ENCODE measurements at regions not wholly inside any gene's neighbourhood (a gene's known extent, or its start where the extent isn't known, plus 50 kb on each side); places are given as distances from the start of the nearest gene placed in this dataset.
"Not testable (repeated sequence)": the region's sequence is repeated elsewhere in the genome, so short reads cannot be mapped to it uniquely, and the experiment has no call there.

- ChIA-PET POLR2A (no interaction called here), CTCF (no interaction called here)
- TF ChIP-seq CTCF (IDR thresholded peaks at IDR 0.05; ENCODE audit: insufficient read depth, low read depth, low read length), result no peak
- no peak for DNase-seq (ENCODE audit: low read depth)
- Histone ChIP-seq H3K27me3 (ENCODE audit: control insufficient read depth, insufficient read depth, low read length) (no peaks in the 10 kb centered on the region), H3K4me3 (ENCODE audit: low read depth, low read length) (no peak overlapping the region), H3K36me3 (ENCODE audit: control insufficient read depth, insufficient read depth, low read length) (no peaks in the 10 kb centered on the region)
These were observed 124.6 kb downstream of the NXPE2 start for GRCh38 chr11:114802878-114803277.

- DNase-seq (ENCODE audit: low read depth); H3K36me3 ChIP-seq (ENCODE audit: control insufficient read depth, insufficient read depth, low read length); CTCF ChIA-PET; POLR2A ChIA-PET; H3K27me3 ChIP-seq (ENCODE audit: control insufficient read depth, insufficient read depth, low read length); H3K4me3 ChIP-seq (ENCODE audit: low read depth, low read length): not testable (repeated sequence)
These were observed 127.1 kb downstream of the NXPE2 start for GRCh38 chr11:114805431-114805830.

GRCh38 chr11:114811971-114812370, 133.6 kb downstream of the NXPE2 start:
- ChIA-PET POLR2A (no interaction called here), CTCF (no interaction called here)
- no peak for DNase-seq (ENCODE audit: low read depth)
- no peaks in the 10 kb centered on the region for H3K27me3 ChIP-seq (ENCODE audit: control insufficient read depth, insufficient read depth, low read length)
- no peak for TF ChIP-seq CTCF (IDR thresholded peaks at IDR 0.05; ENCODE audit: insufficient read depth, low read depth, low read length)
- no peaks in the 10 kb centered on the region for H3K36me3 ChIP-seq (ENCODE audit: control insufficient read depth, insufficient read depth, low read length)
- H3K4me3 ChIP-seq (ENCODE audit: low read depth, low read length), result no peak overlapping the region

GRCh38 chr11:114812733-114813132, 134.4 kb downstream of the NXPE2 start:
- CTCF ChIA-PET, result no interaction called here
- no peak for TF ChIP-seq CTCF (IDR thresholded peaks at IDR 0.05; ENCODE audit: insufficient read depth, low read depth, low read length)
- no peaks in the 10 kb centered on the region for H3K27me3 ChIP-seq (ENCODE audit: control insufficient read depth, insufficient read depth, low read length)
- H3K36me3 ChIP-seq (ENCODE audit: control insufficient read depth, insufficient read depth, low read length), result no peaks in the 10 kb centered on the region
- H3K4me3 ChIP-seq (ENCODE audit: low read depth, low read length), result no peak overlapping the region
- POLR2A ChIA-PET, result no interaction called here
- DNase-seq (ENCODE audit: low read depth), result no peak

GRCh38 chr11:114813189-114813718, 134.9 kb downstream of the NXPE2 start:
- POLR2A ChIA-PET, result no interaction called here
- CTCF ChIA-PET, result no interaction called here
- H3K27me3 ChIP-seq (ENCODE audit: control insufficient read depth, insufficient read depth, low read length), result no peaks in the 10 kb centered on the region
- no peak for TF ChIP-seq CTCF (IDR thresholded peaks at IDR 0.05; ENCODE audit: insufficient read depth, low read depth, low read length)
- H3K4me3 ChIP-seq (ENCODE audit: low read depth, low read length), result no peak overlapping the region
- no peaks in the 10 kb centered on the region for H3K36me3 ChIP-seq (ENCODE audit: control insufficient read depth, insufficient read depth, low read length)
- no peak for DNase-seq (ENCODE audit: low read depth)

GRCh38 chr11:114815176-114815575, 136.8 kb downstream of the NXPE2 start:
- TF ChIP-seq CTCF (IDR thresholded peaks at IDR 0.05; ENCODE audit: insufficient read depth, low read depth, low read length), result no peak
- ChIA-PET POLR2A (no interaction called here), CTCF (interaction anchor here (0.6 kb wide), 1 partner anchor 708 kb away, joined by 3 read pairs; no protein-coding TSS in a partner anchor)
- no peak for DNase-seq (ENCODE audit: low read depth)
- Histone ChIP-seq H3K27me3 (ENCODE audit: control insufficient read depth, insufficient read depth, low read length) (no peaks in the 10 kb centered on the region), H3K36me3 (ENCODE audit: control insufficient read depth, insufficient read depth, low read length) (no peaks in the 10 kb centered on the region), H3K4me3 (ENCODE audit: low read depth, low read length) (no peak overlapping the region)
